GM19438 (cell line): ENCODE measurements at regions not wholly inside any gene's neighbourhood (a gene's known extent, or its start where the extent isn't known, plus 50 kb on each side); places are given as distances from the start of the nearest gene placed in this dataset.

Source experiments
- ATAC-seq: cut with Tn5 transposase; IDR thresholded peaks from one replicate; pipeline ENCODE4 v1.9.1; 2021; ENCODE audit warnings: low read depth; ENCODE audit not compliant: unreplicated experiment

GRCh38 chr14:89013698-89014568 is 189.5 kb downstream of the TTC8 start:
- ATAC-seq = no peak

DNA sequence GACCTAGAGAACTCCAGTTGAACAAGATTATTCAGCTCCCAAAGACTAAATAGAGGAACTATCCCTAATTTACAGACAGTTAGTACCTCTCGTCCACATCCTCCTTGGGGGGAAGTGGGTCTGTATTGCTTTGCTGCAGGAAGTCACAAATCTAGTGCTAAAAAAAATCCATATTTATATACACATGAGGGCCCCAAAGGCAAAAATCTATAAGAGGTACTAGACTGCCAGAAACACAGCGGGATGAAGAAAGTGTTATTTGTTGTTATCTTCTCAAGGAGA is 190.1 kb downstream of the TTC8 start:
- ATAC-seq = no peak

DNA sequence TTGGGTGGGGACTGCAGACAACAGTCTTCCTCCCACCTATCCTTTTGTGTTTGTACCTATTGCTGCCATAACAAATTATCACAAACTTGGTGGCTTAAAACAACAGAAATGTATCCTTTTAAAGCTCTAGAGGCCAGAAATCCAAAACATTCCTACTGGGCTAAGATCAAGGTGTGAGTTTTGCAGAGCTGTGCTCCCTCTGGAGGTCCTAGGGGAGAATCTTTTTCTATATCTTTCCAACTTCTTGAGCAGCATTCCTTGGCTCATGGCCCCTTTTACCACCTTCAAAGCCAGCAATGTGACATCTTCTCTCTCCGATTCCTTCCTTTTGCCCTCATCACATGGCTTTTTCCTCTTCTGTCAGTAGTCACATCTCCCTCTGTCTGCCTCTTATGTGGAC is 190.6 kb downstream of the TTC8 start:
- ATAC-seq = no peak

- no peak for ATAC-seq
Measured at GRCh38 chr14:89017417-89017816, 193.0 kb downstream of the TTC8 start.

DNA sequence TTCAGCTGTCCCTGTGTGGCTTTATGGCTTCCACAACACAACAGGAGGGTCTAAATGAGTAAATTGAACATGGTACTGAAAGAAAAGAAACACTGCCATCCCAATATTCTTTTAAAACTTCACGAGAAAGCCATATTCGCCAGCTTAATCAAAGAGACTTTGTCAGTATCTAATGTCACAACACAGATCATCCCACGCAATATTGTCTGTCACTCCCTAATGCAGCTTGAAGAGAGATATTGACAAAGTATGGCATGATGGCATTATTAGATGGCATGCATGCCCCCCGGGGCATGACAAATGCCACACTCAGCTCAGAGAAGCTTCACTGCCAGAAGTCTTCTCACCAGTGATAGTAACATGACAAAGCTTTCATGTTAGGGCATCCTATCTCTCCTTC is 197.8 kb downstream of the TTC8 start:
- no peak for ATAC-seq

GRCh38 chr14:89024691-89025090 is 200.2 kb downstream of the TTC8 start:
- no peak for ATAC-seq

DNA sequence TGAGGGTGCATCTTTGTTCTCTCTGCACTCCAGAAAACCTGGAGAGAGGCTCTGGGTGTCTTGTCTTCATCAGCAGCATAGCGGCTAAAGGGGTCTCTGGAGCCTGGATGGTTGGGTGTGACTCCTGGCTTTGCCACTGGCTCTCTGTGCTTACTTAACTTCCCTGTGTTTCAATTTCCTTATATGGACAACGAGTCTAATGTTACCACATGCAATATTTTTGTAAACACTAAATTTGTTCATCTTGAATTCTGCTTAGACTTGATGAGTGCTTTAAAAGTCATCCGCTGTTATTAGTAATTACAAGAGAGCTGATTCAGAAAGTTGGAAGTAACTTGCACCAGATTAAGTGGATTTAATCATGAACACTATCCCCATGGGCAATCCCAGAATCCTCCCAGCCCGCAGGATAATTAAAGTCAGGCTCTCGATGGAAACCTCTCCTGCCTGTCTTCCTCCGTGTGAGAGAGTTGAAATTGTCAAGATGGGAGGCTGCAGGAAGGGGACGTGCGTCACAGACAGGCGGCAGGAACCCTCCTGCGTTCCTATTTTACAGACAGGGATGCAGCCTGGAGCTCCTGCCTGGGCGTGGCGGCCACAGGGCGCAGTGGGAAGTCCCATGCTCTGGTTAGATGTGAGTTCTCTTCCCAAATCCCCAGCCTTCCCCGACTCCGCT is 201.2 kb downstream of the TTC8 start:
- no peak for ATAC-seq

DNA sequence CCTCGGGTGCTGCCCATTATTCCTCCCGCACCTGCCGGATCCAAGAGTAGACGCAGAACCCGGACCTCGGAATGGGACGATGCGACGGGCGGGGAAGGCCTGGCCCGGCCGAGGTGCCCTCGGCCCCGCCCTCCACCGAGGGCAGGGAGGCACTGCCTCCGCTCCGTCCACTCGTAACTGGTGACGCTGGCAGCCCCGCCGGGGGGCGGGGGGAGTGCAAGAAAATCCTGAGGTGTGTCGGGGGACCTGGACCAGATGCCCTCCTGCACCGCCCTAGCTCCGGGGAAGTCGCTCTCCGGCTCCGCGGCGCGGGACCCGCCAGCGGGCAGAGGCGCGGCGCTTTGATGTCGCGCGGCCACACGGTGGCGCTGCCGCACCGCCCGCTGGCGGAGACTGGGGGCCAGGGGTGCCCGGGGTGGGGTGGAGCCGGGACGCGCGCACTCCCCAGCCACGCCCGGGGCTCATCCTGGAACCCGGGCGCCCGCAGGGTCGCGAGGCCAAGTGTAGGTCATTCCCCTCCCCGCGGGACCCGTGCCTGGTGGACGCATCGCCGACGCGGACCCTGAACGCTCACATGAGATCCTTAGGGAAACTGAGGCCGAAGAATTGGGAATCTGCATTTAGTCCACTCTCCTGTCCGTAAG is 202.8 kb downstream of the TTC8 start:
- ATAC-seq = peak; percentile 78

DNA sequence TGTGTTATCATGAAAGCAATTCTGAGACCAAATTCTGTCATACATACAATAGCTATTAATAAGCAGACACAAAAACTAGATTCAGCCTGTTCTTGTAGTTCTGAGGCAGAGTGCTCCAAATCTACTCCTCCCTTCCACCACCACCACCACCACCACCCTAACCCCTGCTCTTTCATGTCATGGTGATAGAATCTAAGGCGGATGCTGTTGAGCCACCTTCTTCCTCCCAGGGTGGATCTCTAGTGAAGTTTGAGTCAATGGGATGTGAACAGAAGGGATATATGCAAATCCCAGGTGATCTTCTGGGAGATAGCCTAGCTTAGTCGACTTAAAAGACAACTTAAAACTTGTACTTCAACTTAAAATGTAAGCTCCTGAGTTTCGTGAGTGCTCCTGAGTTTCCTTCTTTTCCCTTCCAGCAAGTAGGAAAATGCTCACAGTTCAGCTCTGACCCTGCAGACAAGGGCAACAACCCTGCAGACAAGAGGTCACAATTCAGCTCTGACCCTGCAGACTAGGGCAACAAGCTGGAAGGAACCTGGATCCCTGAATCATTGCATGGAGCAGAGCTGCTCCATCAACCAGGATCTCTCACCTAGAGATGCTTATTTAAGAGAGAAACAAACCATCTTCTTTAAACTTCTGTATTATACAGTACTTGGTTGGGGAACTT is 204.1 kb downstream of the TTC8 start:
- ATAC-seq = no peak

DNA sequence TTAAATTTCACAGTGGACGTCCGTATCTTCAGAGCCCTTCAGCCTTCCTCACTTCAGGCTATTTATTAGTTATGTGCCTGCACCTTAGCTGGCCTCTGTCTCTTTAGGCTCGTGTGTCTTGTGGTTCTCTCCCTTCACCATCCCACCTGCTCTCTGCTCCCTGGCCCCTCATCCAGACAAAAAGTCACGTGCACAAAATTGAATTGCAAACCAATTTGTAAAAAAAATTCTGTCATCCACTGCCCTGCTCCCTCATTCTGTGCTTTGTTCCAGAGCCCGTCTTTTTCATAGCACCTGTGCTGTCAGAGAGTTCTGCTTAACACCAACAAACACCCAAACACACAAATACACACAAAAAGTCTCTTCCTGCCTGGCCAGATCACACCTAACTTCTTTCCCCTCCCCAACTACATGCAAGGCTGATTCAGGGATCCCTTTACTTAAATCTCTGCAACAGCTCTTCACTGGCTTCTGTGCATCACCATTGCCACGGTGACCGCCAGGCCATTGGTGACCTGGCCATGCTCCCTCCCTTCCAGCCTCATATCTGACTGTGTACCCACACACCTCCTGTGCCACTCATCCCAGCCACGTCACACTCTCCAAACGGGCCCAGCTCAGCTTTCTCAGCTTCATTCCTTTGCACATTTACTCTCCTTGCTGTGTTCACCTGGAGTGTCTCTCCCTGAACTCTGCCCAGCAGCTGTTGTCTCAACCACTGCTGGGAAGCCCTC is 205.7 kb downstream of the TTC8 start:
- no peak for ATAC-seq

- ATAC-seq = no peak
Measured at GRCh38 chr14:89030921-89031320, 206.5 kb downstream of the TTC8 start.

- ATAC-seq = no peak
Measured at GRCh38 chr14:89032086-89032649, 207.7 kb downstream of the TTC8 start.

- ATAC-seq = no peak
Measured at GRCh38 chr14:89033756-89034155, 209.3 kb downstream of the TTC8 start.

GRCh38 chr14:89036371-89036770 is 211.9 kb downstream of the TTC8 start:
- no peak for ATAC-seq

- no peak for ATAC-seq
Measured at GRCh38 chr14:89037065-89037464, 212.6 kb downstream of the TTC8 start.

- peak; percentile 23 for ATAC-seq
Measured at GRCh38 chr14:89040080-89040459, 215.6 kb downstream of the TTC8 start.

- peak; percentile 67 for ATAC-seq
Measured at GRCh38 chr14:89040460-89041256, 216.2 kb downstream of the TTC8 start.

- no peak for ATAC-seq
Measured at GRCh38 chr14:89041257-89041582, 216.8 kb downstream of the TTC8 start.

GRCh38 chr14:89042021-89042420 is 217.6 kb downstream of the TTC8 start:
- ATAC-seq = no peak

DNA sequence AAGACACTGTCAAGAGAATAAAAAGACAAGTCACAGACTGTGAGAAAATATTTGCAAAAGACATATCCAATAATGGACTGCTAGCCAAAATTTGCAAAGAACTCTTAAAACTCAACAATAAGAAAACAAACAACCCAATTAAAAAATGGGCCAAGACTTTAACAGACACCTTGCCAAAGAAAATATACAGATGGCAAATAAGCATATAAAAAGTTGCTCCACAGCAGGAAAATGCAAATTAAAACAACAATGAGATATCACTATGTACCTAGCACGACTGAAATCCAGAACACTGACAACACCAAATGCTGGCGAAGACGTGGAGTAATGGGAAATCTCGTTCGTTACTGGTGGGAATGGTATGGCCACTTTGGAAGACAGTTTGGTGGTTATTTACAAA is 228.9 kb downstream of the TTC8 start:
- ATAC-seq = no peak
